H9 (cell line): ENCODE measurements at regions not wholly inside any gene's neighbourhood (a gene's known extent, or its start where the extent isn't known, plus 50 kb on each side); places are given as distances from the start of the nearest gene placed in this dataset.

ENCODE experiments used
- DNase-seq: peaks from one replicate; pipeline ENCODE4 v3.0.0-alpha.2; 2017
- H2AFZ ChIP-seq: one replicate; pipeline ENCODE4 v1.6.1; 2013; ENCODE audit warnings: mild to moderate bottlenecking, low read length, control low read depth, moderate library complexity
- H2AK5ac ChIP-seq: 2 replicates; pipeline ENCODE4 v1.6.1; 2013; ENCODE audit warnings: low read length, control low read depth, mixed read lengths; ENCODE audit not compliant: insufficient read length
- H2BK120ac ChIP-seq: one replicate; pipeline ENCODE4 v1.6.1; 2013; ENCODE audit warnings: low read depth, mild to moderate bottlenecking, low read length, control low read depth, inconsistent platforms; ENCODE audit not compliant: poor library complexity, severe bottlenecking
- H2BK12ac ChIP-seq: 2 replicates; pipeline ENCODE4 v1.6.1; 2013; ENCODE audit warnings: low read length, control low read depth, mixed read lengths, low read depth; ENCODE audit not compliant: insufficient read length
- H2BK15ac ChIP-seq: 2 replicates; pipeline ENCODE4 v1.6.1; 2013; ENCODE audit warnings: low read depth, low read length, control low read depth
- H2BK20ac ChIP-seq: one replicate; pipeline ENCODE4 v1.6.1; 2013; ENCODE audit warnings: low read depth, mild to moderate bottlenecking, low read length, control low read depth, inconsistent platforms; ENCODE audit not compliant: poor library complexity, severe bottlenecking
- H2BK5ac ChIP-seq: 2 replicates; pipeline ENCODE4 v1.6.1; 2013; ENCODE audit warnings: low read length, control low read depth, mixed read lengths; ENCODE audit not compliant: insufficient read length
- H3K14ac ChIP-seq: 2 replicates; pipeline ENCODE4 v1.6.1; 2013; ENCODE audit warnings: low read length, control low read depth; ENCODE audit not compliant: insufficient read depth
- H3K18ac ChIP-seq: 2 replicates; pipeline ENCODE4 v1.6.1; 2013; ENCODE audit warnings: low read depth, mild to moderate bottlenecking, mixed read lengths, low read length, control low read depth; ENCODE audit not compliant: insufficient read length
- H3K23ac ChIP-seq: 2 replicates; pipeline ENCODE4 v1.6.1; 2013; ENCODE audit warnings: low read length, control low read depth, mixed read lengths, low read depth; ENCODE audit not compliant: insufficient read length
- H3K23me2 ChIP-seq: 2 replicates; pipeline ENCODE4 v1.6.1; 2013; ENCODE audit warnings: low read depth, mild to moderate bottlenecking, mixed read lengths, low read length, control low read depth; ENCODE audit not compliant: insufficient read length, poor library complexity, severe bottlenecking
- H3K27ac ChIP-seq: 2 replicates; pipeline ENCODE4 v1.5.1; 2013; ENCODE audit warnings: low read length, control low read depth, mixed read lengths, low read depth; ENCODE audit not compliant: insufficient read length
- H3K27me3 ChIP-seq: 2 replicates; pipeline ENCODE4 v1.6.1; 2013; ENCODE audit warnings: low read length, control low read depth, inconsistent platforms; ENCODE audit not compliant: insufficient read depth
- H3K4ac ChIP-seq: 2 replicates; pipeline ENCODE4 v1.6.1; 2013; ENCODE audit warnings: low read depth, mild to moderate bottlenecking, control low read depth, inconsistent platforms, low read length, moderate library complexity
- H3K4me1 ChIP-seq: 2 replicates; pipeline ENCODE4 v1.6.1; 2013; ENCODE audit warnings: low read length, control low read depth, inconsistent platforms; ENCODE audit not compliant: insufficient read depth
- H3K4me2 ChIP-seq: 2 replicates; pipeline ENCODE4 v1.6.1; 2013; ENCODE audit warnings: low read length, control low read depth, mixed read lengths; ENCODE audit not compliant: insufficient read length, insufficient read depth
- H3K56ac ChIP-seq: 2 replicates; pipeline ENCODE4 v1.6.1; 2013; ENCODE audit warnings: low read depth, mild to moderate bottlenecking, mixed read lengths, low read length, control low read depth; ENCODE audit not compliant: insufficient read length
- H3K79me1 ChIP-seq: 2 replicates; pipeline ENCODE4 v1.6.1; 2013; ENCODE audit warnings: low read depth, mild to moderate bottlenecking, moderate library complexity, low read length, control low read depth, inconsistent platforms; ENCODE audit not compliant: insufficient read depth, poor library complexity, severe bottlenecking
- H3K79me2 ChIP-seq: 2 replicates; pipeline ENCODE4 v1.6.1; 2013; ENCODE audit warnings: low read length, control low read depth, inconsistent platforms; ENCODE audit not compliant: insufficient read depth
- H3K9ac ChIP-seq: 2 replicates; pipeline ENCODE4 v1.6.1; 2013; ENCODE audit warnings: low read length, control low read depth, mixed read lengths; ENCODE audit not compliant: insufficient read length; ENCODE audit errors: extremely low read depth
- H3K9me3 ChIP-seq: one replicate; pipeline ENCODE4 v1.6.1; 2013; ENCODE audit warnings: low read depth, low read length, inconsistent platforms; ENCODE audit not compliant: control insufficient read depth
- H3T11ph ChIP-seq: one replicate; pipeline ENCODE4 v1.6.1; 2013; ENCODE audit warnings: mild to moderate bottlenecking, low read length, control low read depth, inconsistent platforms
- H4K20me1 ChIP-seq: one replicate; pipeline ENCODE4 v1.6.1; 2013; ENCODE audit not compliant: control insufficient read depth, insufficient read length, insufficient read depth
- H4K5ac ChIP-seq: 2 replicates; pipeline ENCODE4 v1.6.1; 2013; ENCODE audit warnings: low read depth, mild to moderate bottlenecking, mixed read lengths, low read length, control low read depth; ENCODE audit not compliant: insufficient read length
- H4K8ac ChIP-seq: replicated peaks from 2 replicates; pipeline ENCODE4 v1.6.1; 2013; ENCODE audit warnings: low read length, control low read depth, mixed read lengths, low read depth; ENCODE audit not compliant: insufficient read length
- H4K91ac ChIP-seq: 2 replicates; pipeline ENCODE4 v1.6.1; 2013; ENCODE audit warnings: low read depth, mild to moderate bottlenecking, moderate library complexity, mixed read lengths, low read length, control low read depth; ENCODE audit not compliant: insufficient read length
- H3K27ac Mint-ChIP-seq, 3 experiments: 2 replicates in 2 of 3; 3 replicates in 1 of 3; pipeline ENCODE4 v1.8.0; 2020 to 2021; ENCODE audit warnings: mixed read lengths in 3 of 3, mild to moderate bottlenecking in 1 of 3, moderate library complexity in 1 of 3
- H3K27me3 Mint-ChIP-seq: 2 replicates; pipeline ENCODE4 v1.8.0; 2021; ENCODE audit warnings: low read depth, mild to moderate bottlenecking, moderate library complexity, mixed read lengths
- H3K36me3 Mint-ChIP-seq, 3 experiments: 2 replicates in 2 of 3; 3 replicates in 1 of 3; pipeline ENCODE4 v1.8.0; 2020 to 2021; ENCODE audit warnings: low read depth in 3 of 3, mixed read lengths in 3 of 3; ENCODE audit not compliant: insufficient read depth in 1 of 3
- H3K4me1 Mint-ChIP-seq, 2 experiments: 2 replicates each; pipeline ENCODE4 v1.8.0; 2020; ENCODE audit warnings: mixed read lengths in 2 of 2
- H3K4me3 Mint-ChIP-seq, 2 experiments: 2 replicates in 1 of 2; 3 replicates in 1 of 2; pipeline ENCODE4 v1.8.0; 2020 to 2021; ENCODE audit warnings: mild to moderate bottlenecking in 2 of 2, mixed read lengths in 2 of 2, moderate library complexity in 1 of 2
- H3K9me3 Mint-ChIP-seq, 2 experiments: 2 replicates in 1 of 2; 3 replicates in 1 of 2; pipeline ENCODE4 v1.8.0; 2020; ENCODE audit warnings: mild to moderate bottlenecking in 2 of 2, mixed read lengths in 2 of 2, moderate library complexity in 1 of 2
- CTCF ChIP-seq: fragments of 200-600 bp; sonication (generic); conservative IDR thresholded peaks from 3 replicates; pipeline ENCODE4 v1.8.0; 2021; ENCODE audit warnings: antibody characterized with exemption, mild to moderate bottlenecking
- WGBS: extraction: QIAGEN DNeasy Blood & Tissue Kit; methylation state at CpG from one replicate; pipeline ENCODE4 v1.1.7; 2013; ENCODE audit warnings: missing lambda C conversion rate, low lambda C conversion rate, mixed read lengths; ENCODE audit not compliant: insufficient read length; ENCODE audit errors: extremely low coverage; 5-methylcytosine and 5-hydroxymethylcytosine counted together

- Histone ChIP-seq H3K23me2 (no peaks in the 10 kb centered on the region), H4K5ac (no peak overlapping the region), H3K27ac (no peak overlapping the region), H2AFZ (no peak overlapping the region), H2BK12ac (no peak overlapping the region), H3K4me1 (no peaks in the 10 kb centered on the region), H2BK15ac (no peak overlapping the region), H3K79me1 (no peaks in the 10 kb centered on the region), H3K9ac (no peak overlapping the region), H4K91ac (no peak overlapping the region), H3K9me3 (no peaks in the 10 kb centered on the region), H2BK5ac (no peak overlapping the region), H3K79me2 (no peaks in the 10 kb centered on the region), H4K20me1 (no peaks in the 10 kb centered on the region), H2BK120ac (no peak overlapping the region), H3K18ac (no peak overlapping the region), H3K4ac (no peak overlapping the region), H3K56ac (no peak overlapping the region), H3K4me2 (no peak overlapping the region), H2BK20ac (no peak overlapping the region), H4K8ac (no peak overlapping the region), H3T11ph (no peak overlapping the region), H3K14ac (no peak overlapping the region; the same call in 1 of the 2 replicates), H2AK5ac (no peak overlapping the region), H3K27me3 (no peaks in the 10 kb centered on the region), H3K23ac (no peak overlapping the region)
- Mint-ChIP-seq H3K4me3 (no peak overlapping the region), H3K27me3 (peaks cover 3% of the 10 kb centered on the region), H3K9me3 (no peaks in the 10 kb centered on the region; a peak in 1 of 5 replicates), H3K27ac (no peak overlapping the region; a peak in 1 of 7 replicates), H3K4me1 (peaks cover 13 to 16% of the 10 kb centered on the region in 2 experiments), H3K36me3 (peaks cover 0 to 2% (median 0%) of the 10 kb centered on the region in 3 experiments; a peak in 2 of 7 replicates)
- WGBS = no CpG with 5 or more reads among the region's 8 CpGs
- TF ChIP-seq CTCF = no peak
- no peak for DNase-seq
Measured at GRCh38 chr14:97071177-97071576, 274.0 kb downstream of the VRK1 start.
